Prostate gland (tissue), 2 donors: ENCODE measurements at regions not wholly inside any gene's neighbourhood (a gene's known extent, or its start where the extent isn't known, plus 50 kb on each side); places are given as distances from the start of the nearest gene placed in this dataset.

Source experiments
- POLR2A ChIP-seq: fragments of 450-650 bp; IDR thresholded peaks from one replicate; pipeline ENCODE4 v1.6.1; 2016; ENCODE audit warnings: antibody characterized with exemption, mild to moderate bottlenecking
- TF ChIP-seq, protein P1 (sequence below), 4 experiments: fragments of 200-600 bp in 2 of 4; fragments of 450-650 bp in 2 of 4; sonication (generic) in 2 of 4; IDR thresholded peaks; 1 replicate in 3 of 4; 2 replicates in 1 of 4; pipeline ENCODE4 v1.5.1; 2016 to 2019; ENCODE audit warnings: antibody characterized with exemption in 4 of 4, mild to moderate bottlenecking in 2 of 4, moderate library complexity in 2 of 4

GRCh38 chr13:99063178-99063577 is 85.3 kb upstream of the DOCK9 start:
- TF ChIP-seq, protein P1, sequence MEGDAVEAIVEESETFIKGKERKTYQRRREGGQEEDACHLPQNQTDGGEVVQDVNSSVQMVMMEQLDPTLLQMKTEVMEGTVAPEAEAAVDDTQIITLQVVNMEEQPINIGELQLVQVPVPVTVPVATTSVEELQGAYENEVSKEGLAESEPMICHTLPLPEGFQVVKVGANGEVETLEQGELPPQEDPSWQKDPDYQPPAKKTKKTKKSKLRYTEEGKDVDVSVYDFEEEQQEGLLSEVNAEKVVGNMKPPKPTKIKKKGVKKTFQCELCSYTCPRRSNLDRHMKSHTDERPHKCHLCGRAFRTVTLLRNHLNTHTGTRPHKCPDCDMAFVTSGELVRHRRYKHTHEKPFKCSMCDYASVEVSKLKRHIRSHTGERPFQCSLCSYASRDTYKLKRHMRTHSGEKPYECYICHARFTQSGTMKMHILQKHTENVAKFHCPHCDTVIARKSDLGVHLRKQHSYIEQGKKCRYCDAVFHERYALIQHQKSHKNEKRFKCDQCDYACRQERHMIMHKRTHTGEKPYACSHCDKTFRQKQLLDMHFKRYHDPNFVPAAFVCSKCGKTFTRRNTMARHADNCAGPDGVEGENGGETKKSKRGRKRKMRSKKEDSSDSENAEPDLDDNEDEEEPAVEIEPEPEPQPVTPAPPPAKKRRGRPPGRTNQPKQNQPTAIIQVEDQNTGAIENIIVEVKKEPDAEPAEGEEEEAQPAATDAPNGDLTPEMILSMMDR (IDR thresholded peaks at IDR 0.05), result no peak
- no peak for TF ChIP-seq POLR2A
